ENCODE measurements at regions not wholly inside any gene's neighbourhood (a gene's known extent, or its start where the extent isn't known, plus 50 kb on each side); places are given as distances from the start of the nearest gene placed in this dataset.

DNA sequence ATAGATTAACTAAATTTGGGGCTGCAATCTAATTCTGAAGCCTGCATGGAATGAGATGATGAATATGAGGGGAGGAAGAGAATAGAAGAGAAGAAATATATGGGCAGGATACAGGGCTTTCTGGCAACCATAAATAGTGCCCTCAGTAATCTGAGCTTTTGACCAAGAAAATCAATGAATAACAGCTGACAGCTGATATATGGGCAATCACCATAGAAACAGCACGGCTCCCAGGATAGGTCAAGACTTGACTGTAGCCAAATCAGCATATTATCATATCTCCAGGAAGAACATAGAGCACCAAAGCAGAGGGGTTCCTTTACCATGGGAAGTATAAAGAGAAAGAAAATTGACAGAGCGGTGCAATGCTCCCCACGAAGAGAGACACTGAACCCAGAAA is 643.8 kb upstream of the TENM4 start:
- H3K9me3 ChIP-seq = no peaks in the 10 kb centered on the region
- Mint-ChIP-seq H3K4me3 (no peak overlapping the region), H3K27ac (no peak overlapping the region), H3K9me3 (peaks cover 0 to 8% (median 0%) of the 10 kb centered on the region in 3 donors), H3K4me1 (no peaks in the 10 kb centered on the region), H3K36me3 (no peaks in the 10 kb centered on the region), H3K27me3 (no peaks in the 10 kb centered on the region)
- CTCF ChIA-PET = no interaction called here
- no peaks in the 10 kb centered on the region for H3K4me1 ChIP-seq (ENCODE audit: control insufficient read depth in 1 of 2, extremely low read depth in 1 of 2, insufficient read depth in 2 of 2, low read length in 2 of 2)
- no peaks in the 10 kb centered on the region for H3K36me3 ChIP-seq (ENCODE audit: control insufficient read depth in 2 of 2, extremely low read depth in 1 of 2, insufficient read depth in 1 of 2, low read length in 1 of 2)
- no peak overlapping the region for H3K4me3 ChIP-seq (ENCODE audit: control insufficient read depth in 1 of 2, extremely low read depth in 1 of 2, low read length in 1 of 2)
- DNase-seq = no peak
- H3K27me3 ChIP-seq (replicated peaks in 1 of 2; ENCODE audit: control insufficient read depth in 2 of 2, extremely low read depth in 1 of 2, insufficient read depth in 2 of 2, low read length in 1 of 2) = no peaks in the 10 kb centered on the region
- H3K27ac ChIP-seq (ENCODE audit: low read length) = no peak overlapping the region
- no peak for ATAC-seq (replicated peaks in 1 of 4)
- WGBS (ENCODE audit: insufficient coverage) = no CpG with 5 or more reads among the region's 3 CpGs
- POLR2A ChIA-PET = no interaction called here

DNA sequence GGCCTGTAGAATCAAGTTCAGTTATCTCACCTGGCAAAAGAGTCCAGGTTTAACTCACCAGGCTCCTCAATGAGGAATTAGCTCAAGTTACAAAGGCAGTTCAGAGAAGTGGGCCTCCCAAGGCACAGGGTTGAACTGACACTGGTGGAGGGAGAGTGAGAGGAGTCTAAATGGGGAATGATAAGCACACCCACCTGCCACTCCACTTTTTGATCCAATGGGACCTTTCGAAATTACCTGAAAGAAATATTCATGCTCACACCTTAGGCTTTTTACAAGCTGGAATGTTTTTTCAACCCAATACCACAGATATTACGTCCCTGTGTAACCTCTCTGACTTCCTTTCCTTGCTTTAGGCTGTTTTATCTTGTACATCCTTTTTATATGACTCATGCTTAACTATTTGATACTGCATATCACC is 642.7 kb upstream of the TENM4 start:
- Histone ChIP-seq H3K4me3 (ENCODE audit: control insufficient read depth in 1 of 2, extremely low read depth in 1 of 2, low read length in 1 of 2) (no peak overlapping the region), H3K27me3 (replicated peaks in 1 of 2; ENCODE audit: control insufficient read depth in 2 of 2, extremely low read depth in 1 of 2, insufficient read depth in 2 of 2, low read length in 1 of 2) (no peaks in the 10 kb centered on the region), H3K27ac (ENCODE audit: low read length) (no peak overlapping the region), H3K36me3 (ENCODE audit: control insufficient read depth in 2 of 2, extremely low read depth in 1 of 2, insufficient read depth in 1 of 2, low read length in 1 of 2) (no peaks in the 10 kb centered on the region), H3K9me3 (no peaks in the 10 kb centered on the region), H3K4me1 (ENCODE audit: control insufficient read depth in 1 of 2, extremely low read depth in 1 of 2, insufficient read depth in 2 of 2, low read length in 2 of 2) (no peaks in the 10 kb centered on the region)
- Mint-ChIP-seq H3K4me1 (no peaks in the 10 kb centered on the region), H3K4me3 (no peak overlapping the region), H3K36me3 (no peaks in the 10 kb centered on the region), H3K27me3 (no peaks in the 10 kb centered on the region), H3K27ac (no peak overlapping the region), H3K9me3 (peaks cover 0 to 8% (median 0%) of the 10 kb centered on the region in 3 donors)
- 60% methylated on average over 1 of the region's 2 CpGs for WGBS (ENCODE audit: insufficient coverage)
- ChIA-PET CTCF (no interaction called here), POLR2A (interaction anchor here in 1 of 2 donors (0.7 kb wide), 1 partner anchor 139 kb away, joined by 3 read pairs; no protein-coding TSS in a partner anchor)
- DNase-seq (no peak), ATAC-seq (replicated peaks in 1 of 4) (no peak)

DNA sequence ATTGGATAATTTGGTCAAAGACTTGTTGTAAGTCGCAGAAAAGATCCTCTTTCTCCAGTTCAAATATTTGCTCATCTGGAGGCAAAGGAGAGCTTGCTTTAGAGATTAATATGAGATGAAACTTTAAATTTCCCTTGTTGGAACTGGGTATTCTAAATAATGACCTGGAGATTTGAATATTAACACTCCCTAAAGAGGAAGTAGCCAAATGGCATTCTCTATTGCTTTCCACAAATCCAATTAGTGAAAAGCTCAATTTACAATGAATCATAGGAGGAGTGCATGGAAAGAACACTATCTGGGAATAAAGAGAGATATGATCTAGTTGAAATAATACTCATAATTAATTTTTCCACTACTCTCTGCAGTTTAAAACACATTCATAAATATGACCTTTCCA is 641.6 kb upstream of the TENM4 start:
- POLR2A ChIA-PET = no interaction called here
- H3K27me3 Mint-ChIP-seq = no peaks in the 10 kb centered on the region
- no CpG with 5 or more reads among the region's 1 CpG for WGBS (ENCODE audit: insufficient coverage)
- ATAC-seq (replicated peaks in 1 of 4) (no peak), DNase-seq (no peak)
- H3K4me3 ChIP-seq (ENCODE audit: control insufficient read depth in 1 of 2, extremely low read depth in 1 of 2, low read length in 1 of 2) = no peak overlapping the region
- H3K36me3 ChIP-seq (ENCODE audit: control insufficient read depth in 2 of 2, extremely low read depth in 1 of 2, insufficient read depth in 1 of 2, low read length in 1 of 2) = no peaks in the 10 kb centered on the region
- H3K4me3 Mint-ChIP-seq = no peak overlapping the region
- no peaks in the 10 kb centered on the region for H3K4me1 Mint-ChIP-seq
- H3K9me3 ChIP-seq = no peaks in the 10 kb centered on the region
- H3K36me3 Mint-ChIP-seq = no peaks in the 10 kb centered on the region
- H3K27ac ChIP-seq (ENCODE audit: low read length) = no peak overlapping the region
- CTCF ChIA-PET = no interaction called here
- no peaks in the 10 kb centered on the region for H3K4me1 ChIP-seq (ENCODE audit: control insufficient read depth in 1 of 2, extremely low read depth in 1 of 2, insufficient read depth in 2 of 2, low read length in 2 of 2)
- peaks cover 0 to 8% (median 0%) of the 10 kb centered on the region in 3 donors for H3K9me3 Mint-ChIP-seq
- H3K27me3 ChIP-seq (replicated peaks in 1 of 2; ENCODE audit: control insufficient read depth in 2 of 2, extremely low read depth in 1 of 2, insufficient read depth in 2 of 2, low read length in 1 of 2) = no peaks in the 10 kb centered on the region
- no peak overlapping the region for H3K27ac Mint-ChIP-seq

DNA sequence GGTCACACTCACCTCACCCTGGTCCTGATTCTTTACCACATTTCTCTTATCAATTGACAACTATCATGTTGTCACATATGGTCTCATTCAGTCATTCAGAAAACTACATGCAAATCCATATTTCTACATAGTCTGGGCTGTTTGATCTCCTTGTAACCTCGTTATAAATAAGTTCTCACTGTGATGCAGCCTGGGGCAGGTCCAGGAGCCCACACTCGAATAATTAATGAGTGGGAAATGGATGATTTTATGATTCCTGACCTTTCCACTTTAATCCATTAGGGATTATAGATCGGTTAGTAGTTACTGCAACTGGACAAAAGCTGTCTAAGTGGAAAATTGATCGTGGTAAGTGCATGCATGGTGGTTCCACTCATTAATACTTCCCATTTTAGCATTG is 636.3 kb upstream of the TENM4 start:
- Histone ChIP-seq H3K27ac (ENCODE audit: low read length) (no peak overlapping the region), H3K9me3 (no peaks in the 10 kb centered on the region), H3K4me1 (ENCODE audit: control insufficient read depth in 1 of 2, extremely low read depth in 1 of 2, insufficient read depth in 2 of 2, low read length in 2 of 2) (no peaks in the 10 kb centered on the region), H3K4me3 (ENCODE audit: control insufficient read depth in 1 of 2, extremely low read depth in 1 of 2, low read length in 1 of 2) (no peak overlapping the region), H3K27me3 (replicated peaks in 1 of 2; ENCODE audit: control insufficient read depth in 2 of 2, extremely low read depth in 1 of 2, insufficient read depth in 2 of 2, low read length in 1 of 2) (no peaks in the 10 kb centered on the region), H3K36me3 (ENCODE audit: control insufficient read depth in 2 of 2, extremely low read depth in 1 of 2, insufficient read depth in 1 of 2, low read length in 1 of 2) (no peaks in the 10 kb centered on the region)
- Mint-ChIP-seq H3K4me1 (no peaks in the 10 kb centered on the region), H3K4me3 (no peak overlapping the region), H3K27me3 (no peaks in the 10 kb centered on the region), H3K27ac (no peak overlapping the region), H3K9me3 (peaks cover 4 to 16% (median 8%) of the 10 kb centered on the region in 3 donors), H3K36me3 (no peaks in the 10 kb centered on the region)
- no CpG with 5 or more reads among the region's 4 CpGs for WGBS (ENCODE audit: insufficient coverage)
- ATAC-seq (replicated peaks in 1 of 4) = no peak
- POLR2A ChIA-PET = no interaction called here
- CTCF ChIA-PET = no interaction called here
- DNase-seq = no peak

DNA sequence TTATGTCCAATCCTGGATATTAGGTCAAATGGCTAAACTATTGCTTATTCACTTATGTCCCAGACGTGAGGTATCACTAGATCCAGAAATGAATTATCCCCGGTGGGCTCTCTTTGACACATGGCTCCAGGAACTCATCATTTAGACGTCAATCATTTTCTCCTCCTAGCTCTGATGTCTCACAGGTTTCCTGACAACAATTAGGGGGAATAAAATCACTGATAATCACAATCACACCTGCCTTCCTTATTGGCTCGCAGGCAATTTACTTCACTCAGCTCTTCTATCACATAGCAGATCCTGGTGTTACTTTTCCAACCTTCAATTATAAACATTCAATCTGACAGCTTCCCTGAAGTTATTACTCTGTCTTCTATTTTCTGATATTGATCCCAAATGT is 634.0 kb upstream of the TENM4 start:
- POLR2A ChIA-PET = interaction anchor here in 1 of 2 donors (0.5 kb wide), 1 partner anchor 13 kb away, joined by 3 read pairs; no protein-coding TSS in a partner anchor
- Histone ChIP-seq H3K9me3 (no peaks in the 10 kb centered on the region), H3K4me1 (ENCODE audit: control insufficient read depth in 1 of 2, extremely low read depth in 1 of 2, insufficient read depth in 2 of 2, low read length in 2 of 2) (no peaks in the 10 kb centered on the region), H3K4me3 (ENCODE audit: control insufficient read depth in 1 of 2, extremely low read depth in 1 of 2, low read length in 1 of 2) (no peak overlapping the region), H3K36me3 (ENCODE audit: control insufficient read depth in 2 of 2, extremely low read depth in 1 of 2, insufficient read depth in 1 of 2, low read length in 1 of 2) (no peaks in the 10 kb centered on the region), H3K27me3 (replicated peaks in 1 of 2; ENCODE audit: control insufficient read depth in 2 of 2, extremely low read depth in 1 of 2, insufficient read depth in 2 of 2, low read length in 1 of 2) (no peaks in the 10 kb centered on the region), H3K27ac (ENCODE audit: low read length) (no peak overlapping the region)
- WGBS (ENCODE audit: insufficient coverage) = 79% methylated on average over 3 of the region's 4 CpGs
- Mint-ChIP-seq H3K36me3 (no peaks in the 10 kb centered on the region), H3K4me1 (no peaks in the 10 kb centered on the region), H3K27ac (no peak overlapping the region), H3K9me3 (peaks cover 6 to 32% (median 8%) of the 10 kb centered on the region in 3 donors), H3K4me3 (no peak overlapping the region), H3K27me3 (no peaks in the 10 kb centered on the region)
- DNase-seq = no peak
- CTCF ChIA-PET = no interaction called here
- no peak for ATAC-seq (replicated peaks in 1 of 4)

DNA sequence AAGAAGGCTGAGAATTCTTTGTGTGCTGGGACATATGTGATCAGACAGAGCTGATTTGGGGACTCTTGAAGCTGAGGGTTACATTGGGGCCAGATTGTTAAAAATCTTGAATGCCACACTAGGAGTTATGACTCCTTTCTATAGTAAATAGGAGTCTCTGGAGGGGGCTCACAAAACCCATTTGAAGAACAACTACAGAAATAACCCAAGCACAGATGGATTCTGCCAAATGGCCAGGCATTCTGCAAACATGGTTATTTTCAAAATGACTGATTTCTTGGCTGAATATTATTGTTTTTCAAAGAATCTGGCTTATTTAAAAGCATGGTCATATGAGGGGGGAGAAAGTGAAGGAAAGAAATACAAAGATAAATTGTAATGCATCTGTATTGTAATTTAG is 625.5 kb upstream of the TENM4 start:
- H3K9me3 Mint-ChIP-seq = peaks cover 11 to 17% (median 15%) of the 10 kb centered on the region in 3 donors
- Histone ChIP-seq H3K4me1 (ENCODE audit: control insufficient read depth in 1 of 2, extremely low read depth in 1 of 2, insufficient read depth in 2 of 2, low read length in 2 of 2) (no peaks in the 10 kb centered on the region), H3K9me3 (no peaks in the 10 kb centered on the region), H3K36me3 (ENCODE audit: control insufficient read depth in 2 of 2, extremely low read depth in 1 of 2, insufficient read depth in 1 of 2, low read length in 1 of 2) (no peaks in the 10 kb centered on the region), H3K27me3 (replicated peaks in 1 of 2; ENCODE audit: control insufficient read depth in 2 of 2, extremely low read depth in 1 of 2, insufficient read depth in 2 of 2, low read length in 1 of 2) (no peaks in the 10 kb centered on the region), H3K27ac (ENCODE audit: low read length) (no peak overlapping the region), H3K4me3 (ENCODE audit: control insufficient read depth in 1 of 2, extremely low read depth in 1 of 2, low read length in 1 of 2) (no peak overlapping the region)
- DNase-seq (no peak), ATAC-seq (replicated peaks in 1 of 4) (no peak)
- H3K4me1 Mint-ChIP-seq = no peaks in the 10 kb centered on the region
- no peaks in the 10 kb centered on the region for H3K27me3 Mint-ChIP-seq
- no peaks in the 10 kb centered on the region for H3K36me3 Mint-ChIP-seq
- H3K4me3 Mint-ChIP-seq = no peak overlapping the region
- ChIA-PET CTCF (no interaction called here), POLR2A (no interaction called here)
- H3K27ac Mint-ChIP-seq = no peak overlapping the region

DNA sequence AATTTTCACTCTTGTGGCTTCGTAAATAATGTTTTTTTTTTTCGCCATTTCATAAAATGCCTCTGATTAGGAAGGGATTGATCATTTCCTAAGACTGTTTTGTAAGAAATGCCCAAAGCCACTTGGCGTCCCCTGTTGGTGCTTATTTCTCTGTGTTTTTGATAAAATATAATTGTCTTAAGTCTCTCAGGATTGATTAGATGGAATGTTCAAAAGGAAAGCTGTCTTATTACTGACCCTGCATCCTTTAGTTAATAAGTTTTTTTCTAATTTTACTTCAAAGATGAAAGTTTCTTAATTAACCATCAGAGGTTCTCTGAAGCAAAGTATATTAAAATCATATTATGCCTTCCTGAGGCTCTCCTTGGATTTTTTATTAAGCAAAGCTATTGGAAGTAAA is 624.3 kb upstream of the TENM4 start:
- Mint-ChIP-seq H3K27me3 (no peaks in the 10 kb centered on the region), H3K4me3 (no peak overlapping the region), H3K9me3 (peaks cover 2 to 27% (median 12%) of the 10 kb centered on the region in 3 donors), H3K4me1 (no peaks in the 10 kb centered on the region), H3K27ac (no peak overlapping the region), H3K36me3 (no peaks in the 10 kb centered on the region)
- Histone ChIP-seq H3K36me3 (ENCODE audit: control insufficient read depth in 2 of 2, extremely low read depth in 1 of 2, insufficient read depth in 1 of 2, low read length in 1 of 2) (no peaks in the 10 kb centered on the region), H3K27me3 (replicated peaks in 1 of 2; ENCODE audit: control insufficient read depth in 2 of 2, extremely low read depth in 1 of 2, insufficient read depth in 2 of 2, low read length in 1 of 2) (no peaks in the 10 kb centered on the region), H3K4me1 (ENCODE audit: control insufficient read depth in 1 of 2, extremely low read depth in 1 of 2, insufficient read depth in 2 of 2, low read length in 2 of 2) (no peaks in the 10 kb centered on the region), H3K9me3 (no peaks in the 10 kb centered on the region), H3K4me3 (ENCODE audit: control insufficient read depth in 1 of 2, extremely low read depth in 1 of 2, low read length in 1 of 2) (no peak overlapping the region), H3K27ac (ENCODE audit: low read length) (no peak overlapping the region)
- ChIA-PET CTCF (interaction anchor here in 1 of 2 donors (0.7 kb wide), 1 partner anchor 319 kb away, joined by 3 read pairs; no protein-coding TSS in a partner anchor), POLR2A (no interaction called here)
- no peak for ATAC-seq (replicated peaks in 1 of 4)
- no peak for DNase-seq
- WGBS (ENCODE audit: insufficient coverage) = 68% methylated on average over 2 of the region's 3 CpGs
